HG03066 (cell line): ENCODE measurements at regions not wholly inside any gene's neighbourhood (a gene's known extent, or its start where the extent isn't known, plus 50 kb on each side); places are given as distances from the start of the nearest gene placed in this dataset.
"Not testable (repeated sequence)": the region's sequence is repeated elsewhere in the genome, so short reads cannot be mapped to it uniquely, and the experiment has no call there.

ENCODE experiments used
- ATAC-seq: cut with Tn5 transposase; IDR thresholded peaks from one replicate; pipeline ENCODE4 v1.9.1; 2021; ENCODE audit warnings: low read depth; ENCODE audit not compliant: unreplicated experiment

- ATAC-seq: no peak
These were observed 153.9 kb upstream of the CES5A start for GRCh38 chr16:56029026-56029425.

- ATAC-seq: no peak
These were observed 147.6 kb upstream of the CES5A start for GRCh38 chr16:56022818-56023217.

GRCh38 chr16:56019274-56019673 is 144.1 kb upstream of the CES5A start:
- ATAC-seq: no peak

GRCh38 chr16:56013962-56014552 is 138.9 kb upstream of the CES5A start:
- no peak for ATAC-seq

- ATAC-seq: no peak
These were observed 137.3 kb upstream of the CES5A start for GRCh38 chr16:56012482-56012811.

- no peak for ATAC-seq
These were observed 136.8 kb upstream of the CES5A start for GRCh38 chr16:56011808-56012481.

- no peak for ATAC-seq
These were observed 130.8 kb upstream of the CES5A start for GRCh38 chr16:56005958-56006357.

GRCh38 chr16:55999683-56000082 is 124.5 kb upstream of the CES5A start:
- no peak for ATAC-seq

- ATAC-seq: no peak
These were observed 117.9 kb upstream of the CES5A start for GRCh38 chr16:55993088-55993487.

- no peak for ATAC-seq
These were observed 117.4 kb upstream of the CES5A start for GRCh38 chr16:55992551-55992950.

GRCh38 chr16:55991843-55992242 is 116.7 kb upstream of the CES5A start:
- ATAC-seq: no peak

- ATAC-seq: no peak
These were observed 114.4 kb upstream of the CES5A start for GRCh38 chr16:55989569-55989907.

GRCh38 chr16:55988850-55989568 is 113.8 kb upstream of the CES5A start:
- ATAC-seq: not testable (repeated sequence)

GRCh38 chr16:55988013-55988412 is 112.8 kb upstream of the CES5A start:
- no peak for ATAC-seq

GRCh38 chr16:55982597-55982996 is 107.4 kb upstream of the CES5A start:
- no peak for ATAC-seq

GRCh38 chr16:55981557-55981956 is 106.4 kb upstream of the CES5A start:
- no peak for ATAC-seq

- no peak for ATAC-seq
These were observed 101.6 kb upstream of the CES5A start for GRCh38 chr16:55976815-55977214.

GRCh38 chr16:55971447-55971846 is 96.3 kb upstream of the CES5A start:
- no peak for ATAC-seq

GRCh38 chr16:55968221-55968620 is 93.0 kb upstream of the CES5A start:
- ATAC-seq: no peak

GRCh38 chr16:55964923-55965475 is 89.8 kb upstream of the CES5A start:
- ATAC-seq: no peak

GRCh38 chr16:55955845-55956244 is 80.7 kb upstream of the CES5A start:
- ATAC-seq: no peak

GRCh38 chr16:55955424-55955823 is 80.3 kb upstream of the CES5A start:
- ATAC-seq: no peak
